HG03135 (cell line): ENCODE measurements at regions not wholly inside any gene's neighbourhood (a gene's known extent, or its start where the extent isn't known, plus 50 kb on each side); places are given as distances from the start of the nearest gene placed in this dataset.

ENCODE experiments used
- ATAC-seq: cut with Tn5 transposase; IDR thresholded peaks from one replicate; pipeline ENCODE4 v1.9.1; 2021; ENCODE audit warnings: mild to moderate bottlenecking, moderate library complexity; ENCODE audit not compliant: unreplicated experiment

- no peak for ATAC-seq
These were observed 190.1 kb downstream of the KLF5 start for GRCh38 chr13:73248711-73249580.

- no peak for ATAC-seq
These were observed 189.3 kb downstream of the KLF5 start for GRCh38 chr13:73248154-73248553.

- no peak for ATAC-seq
These were observed 186.4 kb downstream of the KLF5 start for GRCh38 chr13:73245246-73245645.

GRCh38 chr13:73244467-73244866, 185.7 kb downstream of the KLF5 start:
- ATAC-seq, result no peak

- ATAC-seq, result no peak
These were observed 183.8 kb downstream of the KLF5 start for GRCh38 chr13:73242515-73243015.

GRCh38 chr13:73240193-73240592, 181.4 kb downstream of the KLF5 start:
- no peak for ATAC-seq

- no peak for ATAC-seq
These were observed 176.6 kb downstream of the KLF5 start for GRCh38 chr13:73235385-73235784.

- ATAC-seq, result no peak
These were observed 172.7 kb downstream of the KLF5 start for GRCh38 chr13:73231471-73231870.

- ATAC-seq, result no peak
These were observed 171.9 kb downstream of the KLF5 start for GRCh38 chr13:73230716-73231115.

GRCh38 chr13:73228546-73228945, 169.7 kb downstream of the KLF5 start:
- no peak for ATAC-seq

- no peak for ATAC-seq
These were observed 167.2 kb downstream of the KLF5 start for GRCh38 chr13:73225990-73226389.

- ATAC-seq, result no peak
These were observed 165.9 kb downstream of the KLF5 start for GRCh38 chr13:73224703-73225102.

- ATAC-seq, result no peak
These were observed 164.6 kb downstream of the KLF5 start for GRCh38 chr13:73223372-73223781.

GRCh38 chr13:73222627-73223305, 164.0 kb downstream of the KLF5 start:
- no peak for ATAC-seq

GRCh38 chr13:73220966-73221720, 162.3 kb downstream of the KLF5 start:
- ATAC-seq, result no peak

- no peak for ATAC-seq
These were observed 159.4 kb downstream of the KLF5 start for GRCh38 chr13:73218181-73218580.

GRCh38 chr13:73216381-73216831, 157.6 kb downstream of the KLF5 start:
- no peak for ATAC-seq

- ATAC-seq, result no peak
These were observed 157.0 kb downstream of the KLF5 start for GRCh38 chr13:73215823-73216222.

GRCh38 chr13:73212482-73212881, 153.7 kb downstream of the KLF5 start:
- ATAC-seq, result no peak

GRCh38 chr13:73210218-73210883, 151.5 kb downstream of the KLF5 start:
- ATAC-seq, result no peak

- ATAC-seq, result no peak
These were observed 146.1 kb downstream of the KLF5 start for GRCh38 chr13:73204952-73205351.
